HG02885 (cell line): ENCODE measurements at regions not wholly inside any gene's neighbourhood (a gene's known extent, or its start where the extent isn't known, plus 50 kb on each side); places are given as distances from the start of the nearest gene placed in this dataset.

Experiments
- ATAC-seq: cut with Tn5 transposase; IDR thresholded peaks from one replicate; pipeline ENCODE4 v1.9.1; 2021; ENCODE audit warnings: mild to moderate bottlenecking; ENCODE audit not compliant: unreplicated experiment, poor library complexity

DNA sequence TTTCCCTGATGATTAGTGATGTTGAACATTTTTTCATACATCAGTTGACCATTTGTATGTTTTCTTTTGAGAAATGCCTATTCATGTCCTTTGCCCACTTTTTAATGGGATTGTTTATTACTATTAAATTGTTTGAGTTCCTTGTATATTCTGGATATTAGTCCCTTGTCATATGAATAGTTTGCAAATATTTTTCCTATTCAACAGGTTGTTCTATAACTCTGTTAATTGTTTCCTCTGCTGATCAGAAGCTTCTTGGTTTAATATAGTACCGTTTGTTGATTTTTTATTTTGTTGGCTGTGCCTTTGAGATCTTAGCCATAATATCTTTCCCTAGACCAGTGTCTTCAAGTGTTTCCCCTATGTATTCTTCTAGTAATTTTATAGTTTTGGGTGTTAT is 189.0 kb upstream of the RARB start:
- no peak for ATAC-seq

DNA sequence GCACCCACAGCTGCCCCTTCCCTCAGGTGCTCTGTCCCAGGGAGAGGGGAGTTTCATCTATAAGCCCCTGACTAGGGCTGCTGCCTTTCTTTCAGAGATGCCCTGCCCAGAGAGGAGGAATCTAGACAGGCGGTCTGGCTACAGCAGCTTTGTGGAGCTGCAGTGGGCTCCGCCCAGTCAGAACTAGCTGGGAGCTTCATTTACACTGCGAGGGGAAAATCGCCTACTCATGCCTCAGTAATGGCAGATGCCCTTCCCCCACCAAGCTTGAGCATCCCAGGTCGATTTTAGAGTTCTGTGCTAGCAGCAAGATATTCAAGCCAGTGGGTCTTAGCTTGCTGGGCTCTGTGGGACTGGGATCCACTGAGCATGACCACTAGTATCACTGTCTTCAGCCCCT is 181.2 kb upstream of the RARB start:
- no peak for ATAC-seq

DNA sequence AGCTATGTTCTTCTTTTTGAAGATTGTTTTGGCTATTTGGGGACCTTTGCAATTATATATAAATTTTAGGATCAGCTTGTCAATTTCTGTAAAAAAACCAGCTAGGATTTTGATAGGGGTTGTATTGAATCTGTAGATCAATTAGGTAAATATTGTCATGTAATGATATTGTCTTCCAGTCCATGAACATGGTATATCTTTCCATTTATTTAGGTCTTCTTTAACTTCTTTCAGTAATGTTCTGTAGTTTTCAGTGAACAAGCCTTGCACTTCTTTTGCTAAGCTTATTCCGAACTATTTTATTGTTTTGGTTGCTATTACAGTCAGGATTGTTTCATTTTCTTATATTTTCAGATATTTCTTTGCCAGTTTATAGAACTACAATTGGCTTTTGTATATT is 175.8 kb upstream of the RARB start:
- ATAC-seq = no peak

- no peak for ATAC-seq
These were observed 171.0 kb upstream of the RARB start for GRCh38 chr3:25257026-25257425.

GRCh38 chr3:25259871-25260270 is 168.2 kb upstream of the RARB start:
- ATAC-seq = no peak

- no peak for ATAC-seq
These were observed 165.7 kb upstream of the RARB start for GRCh38 chr3:25262322-25262721.

- no peak for ATAC-seq
These were observed 162.8 kb upstream of the RARB start for GRCh38 chr3:25265284-25265683.

GRCh38 chr3:25266677-25267076 is 161.4 kb upstream of the RARB start:
- no peak for ATAC-seq

DNA sequence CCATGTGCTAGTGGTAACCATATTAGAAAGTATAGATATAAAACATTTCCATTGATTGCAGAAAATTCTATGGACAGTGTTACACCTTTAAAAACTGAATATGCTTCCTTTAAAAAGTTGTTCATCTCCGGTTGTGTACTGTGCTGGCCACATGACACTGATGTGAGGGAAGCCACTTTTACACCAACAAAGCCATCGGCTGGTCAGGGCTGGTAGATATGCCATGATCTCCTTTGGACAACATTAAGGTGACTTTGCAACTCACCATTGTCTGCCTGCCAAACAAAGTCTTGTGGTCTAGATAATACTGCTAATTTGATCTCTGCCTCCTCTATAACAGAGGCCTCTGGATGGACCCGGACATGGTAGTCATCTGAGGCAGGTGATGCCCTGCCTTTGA is 156.0 kb upstream of the RARB start:
- ATAC-seq = no peak

DNA sequence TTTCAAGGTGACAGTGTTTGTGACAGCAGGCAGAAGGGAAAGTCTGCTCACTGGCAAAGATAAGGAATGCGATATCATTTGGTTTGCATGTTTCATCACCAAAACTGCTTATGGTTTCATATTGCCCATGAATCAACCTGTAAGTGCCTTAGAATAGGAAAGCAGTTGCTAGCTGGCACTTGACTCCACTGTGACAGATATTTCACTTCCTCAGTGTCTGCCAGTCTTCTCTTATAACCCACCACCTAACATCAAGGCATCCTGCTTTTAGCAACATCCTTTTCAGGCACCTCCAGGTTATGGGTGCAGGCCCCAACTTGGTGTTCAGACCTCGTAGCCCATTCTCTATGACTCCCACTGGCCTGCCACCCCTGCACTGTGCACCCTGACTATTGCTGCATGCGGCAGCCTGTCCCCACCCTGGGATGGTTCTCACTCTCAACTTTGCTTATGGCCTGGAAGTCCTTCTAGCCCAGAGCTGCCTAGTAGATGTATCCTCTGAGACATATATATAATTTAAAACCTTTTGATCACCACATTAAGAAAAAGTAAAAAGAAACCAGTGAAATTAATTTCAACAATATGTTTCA is 154.4 kb upstream of the RARB start:
- no peak for ATAC-seq

- ATAC-seq = no peak
These were observed 150.6 kb upstream of the RARB start for GRCh38 chr3:25277503-25277902.

DNA sequence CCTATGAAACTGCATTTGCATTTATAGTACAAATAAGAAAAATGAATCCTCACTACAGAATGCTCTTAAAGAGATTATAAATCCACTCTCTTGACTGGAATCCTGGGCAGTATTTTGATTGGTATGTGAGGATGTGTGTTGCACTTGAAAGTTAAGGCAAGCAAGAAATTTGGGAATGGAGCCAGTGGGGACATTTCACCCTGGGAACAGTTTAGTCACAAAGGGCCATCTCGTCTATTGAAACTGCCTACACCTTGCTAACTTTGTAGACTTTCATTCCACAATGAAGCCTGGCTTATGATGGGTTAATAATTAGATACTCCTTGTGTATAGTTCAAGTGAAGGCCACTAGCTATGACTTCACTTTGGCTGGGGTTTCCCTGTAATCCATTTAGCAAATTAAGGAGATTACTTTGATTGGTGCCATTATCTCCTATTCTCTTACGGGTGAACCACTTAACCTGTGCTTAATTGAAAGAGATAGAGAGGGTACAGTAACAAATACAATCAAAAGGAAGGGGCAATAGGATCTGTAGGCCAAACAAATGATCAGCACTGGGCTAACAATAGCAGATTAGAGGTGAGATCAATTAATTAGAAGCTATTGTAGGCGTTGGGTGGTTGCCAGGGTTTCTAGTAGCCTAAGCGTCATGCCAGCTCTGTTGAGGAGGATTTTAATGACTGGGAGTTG is 146.9 kb upstream of the RARB start:
- no peak for ATAC-seq

DNA sequence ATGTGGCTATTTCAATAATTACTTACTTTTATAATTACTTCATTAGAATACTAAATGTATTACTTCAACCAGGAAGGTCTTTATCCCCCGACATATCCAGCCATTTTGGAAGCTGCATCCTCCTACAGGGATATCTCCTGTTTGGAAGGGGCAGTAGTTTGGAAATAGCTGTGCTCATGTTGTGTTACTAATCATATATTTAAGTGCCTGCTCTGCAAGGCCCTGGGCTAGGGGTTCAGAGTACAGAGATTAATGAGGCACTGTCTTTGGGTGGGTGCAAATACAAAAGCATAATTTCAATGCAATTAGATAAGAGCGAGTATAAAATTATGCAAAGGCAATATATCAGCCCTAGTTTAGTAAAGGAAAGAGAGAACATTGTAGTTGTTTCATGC is 146.3 kb upstream of the RARB start:
- ATAC-seq = no peak

- ATAC-seq = no peak
These were observed 144.4 kb upstream of the RARB start for GRCh38 chr3:25283613-25284012.

DNA sequence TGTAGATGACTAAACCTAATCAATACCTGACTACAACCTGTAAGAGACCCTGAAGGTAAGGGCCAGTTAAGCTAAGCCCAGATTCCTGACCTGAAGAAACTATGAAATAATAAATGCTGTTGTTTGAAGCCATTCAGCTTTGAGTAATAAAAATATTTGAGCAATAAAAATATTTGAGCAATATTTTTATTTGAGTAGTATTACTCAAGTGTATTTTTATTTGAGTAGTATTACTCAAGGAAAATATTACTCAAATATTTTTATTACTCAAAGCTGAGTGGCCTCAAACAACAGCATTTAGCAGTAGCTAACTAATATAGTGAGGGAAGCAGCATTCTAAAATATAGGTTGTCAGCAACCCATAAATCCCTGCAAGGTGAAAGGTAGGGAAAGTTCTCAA is 143.8 kb upstream of the RARB start:
- ATAC-seq = no peak

DNA sequence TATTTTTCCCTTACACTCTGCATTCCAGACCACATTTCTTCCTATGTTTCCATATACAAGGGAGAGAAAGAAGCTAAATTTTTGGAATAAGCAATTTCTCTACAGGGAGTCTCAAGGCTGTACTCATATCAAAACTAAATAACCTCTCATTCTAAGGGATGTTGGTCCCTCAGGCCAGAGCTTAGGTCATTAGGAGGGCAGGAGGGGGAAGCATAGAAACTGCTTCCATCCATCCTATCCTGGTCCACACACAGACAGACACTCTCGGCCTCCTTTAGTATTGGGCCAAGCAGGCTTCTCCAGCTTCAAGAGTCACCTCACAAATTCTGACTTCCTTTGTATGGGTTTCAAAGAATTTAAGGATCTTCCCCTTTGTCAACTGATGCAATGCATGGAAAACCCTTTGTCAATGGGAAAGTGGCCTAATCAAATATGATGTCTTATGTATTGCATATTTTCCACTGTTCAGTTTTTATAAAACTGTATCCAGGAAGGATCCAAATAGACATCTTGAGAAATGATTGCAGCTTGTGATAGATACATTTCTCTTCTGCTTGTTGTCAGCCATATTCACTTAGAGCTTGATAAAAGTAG is 140.7 kb upstream of the RARB start:
- no peak for ATAC-seq

GRCh38 chr3:25288413-25288812 is 139.7 kb upstream of the RARB start:
- ATAC-seq = no peak

GRCh38 chr3:25289156-25289555 is 138.9 kb upstream of the RARB start:
- ATAC-seq = no peak

- no peak for ATAC-seq
These were observed 138.4 kb upstream of the RARB start for GRCh38 chr3:25289663-25290062.

GRCh38 chr3:25291481-25291905 is 136.6 kb upstream of the RARB start:
- ATAC-seq = no peak

DNA sequence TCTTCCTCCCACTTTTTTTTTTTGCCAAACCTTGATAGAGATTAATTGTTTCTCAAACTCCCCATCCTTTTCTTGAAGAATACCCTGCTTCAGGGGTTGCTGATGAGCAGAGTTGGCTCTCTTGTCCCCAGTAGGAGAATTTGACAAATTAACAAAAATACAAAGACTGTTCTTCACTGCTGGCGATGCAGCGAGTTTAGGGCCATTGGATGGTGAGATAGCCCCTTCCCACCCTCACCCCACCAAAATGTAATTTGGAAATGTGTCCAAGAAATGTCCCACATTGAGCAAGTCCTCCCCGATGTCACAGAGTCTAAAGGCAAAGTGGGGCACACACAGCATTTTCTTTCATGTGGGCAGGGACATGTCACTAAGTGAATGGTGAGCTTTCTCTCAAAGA is 136.0 kb upstream of the RARB start:
- no peak for ATAC-seq

GRCh38 chr3:25292595-25292994 is 135.5 kb upstream of the RARB start:
- no peak for ATAC-seq
